Fibroblast of skin of back (primary cell): ENCODE measurements at regions not wholly inside any gene's neighbourhood (a gene's known extent, or its start where the extent isn't known, plus 50 kb on each side); places are given as distances from the start of the nearest gene placed in this dataset.
"Not testable (repeated sequence)": the region's sequence is repeated elsewhere in the genome, so short reads cannot be mapped to it uniquely, and the experiment has no call there.

Experiments used
- DNase-seq: peaks from one replicate; pipeline ENCODE4 v3.0.0-alpha.2; 2013

DNA sequence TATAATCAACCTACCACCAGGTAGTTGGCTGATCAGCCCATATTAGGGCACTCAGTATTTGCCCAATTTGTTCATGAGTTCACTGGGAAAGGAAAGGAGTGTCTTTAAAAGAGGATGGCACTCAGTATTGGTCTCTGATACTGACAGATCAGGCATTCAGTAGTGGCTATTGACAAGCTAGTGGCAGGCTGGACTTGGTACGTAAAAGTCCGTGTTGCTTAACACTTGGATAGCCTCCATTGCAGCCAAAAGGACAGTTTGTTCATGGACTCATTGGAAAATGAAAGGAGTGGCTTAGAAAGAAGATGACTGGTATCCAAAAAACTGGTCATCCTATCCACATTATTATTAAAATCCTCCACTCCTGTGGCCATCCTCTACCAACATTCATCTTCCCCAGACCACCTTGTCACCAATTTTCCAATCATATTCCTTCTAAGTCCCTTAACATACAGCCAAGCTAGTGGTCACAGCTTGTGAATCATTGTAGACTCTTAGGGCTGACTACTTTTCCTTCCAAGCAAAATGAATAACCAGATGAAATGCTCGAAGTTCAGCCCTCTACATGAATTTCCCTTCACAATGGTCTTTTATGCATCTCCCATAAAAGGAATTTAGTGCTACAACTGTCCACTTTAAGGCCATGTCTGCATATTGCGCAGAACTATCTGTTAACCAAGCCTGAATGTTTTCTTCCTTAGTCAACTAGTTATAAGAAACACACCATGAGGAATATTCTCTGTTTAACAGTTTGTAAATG lies 78.6 kb upstream of the MAGI2 start:
- DNase-seq, result no peak

GRCh38 chr7:79531116-79531515 lies 77.6 kb upstream of the MAGI2 start:
- DNase-seq, result no peak

- peak; percentile 9 for DNase-seq
Observed at GRCh38 chr7:79529881-79530235, 76.4 kb upstream of the MAGI2 start.

GRCh38 chr7:79529214-79529880 lies 75.9 kb upstream of the MAGI2 start:
- no peak for DNase-seq

DNA sequence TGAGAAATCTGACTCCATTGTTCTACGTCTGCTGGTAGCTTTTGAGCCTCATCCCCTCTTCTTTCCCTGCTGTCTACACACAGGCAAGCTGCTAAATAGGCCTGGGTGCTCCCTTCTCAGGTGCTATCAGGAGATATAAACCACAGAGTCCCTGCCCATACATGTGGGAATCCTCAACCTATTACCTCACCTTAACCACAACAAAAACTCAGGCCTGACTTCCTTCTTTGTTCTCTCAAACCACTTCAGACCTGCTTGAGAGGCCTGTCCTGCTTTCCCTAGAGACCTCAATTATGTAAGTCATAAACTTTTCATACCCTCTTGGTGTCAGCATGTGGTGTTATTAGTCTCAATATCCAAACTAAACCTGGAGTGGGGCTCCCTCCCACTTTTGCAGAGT lies 75.0 kb upstream of the MAGI2 start:
- DNase-seq, result no peak

GRCh38 chr7:79524048-79524447 lies 70.6 kb upstream of the MAGI2 start:
- no peak for DNase-seq

GRCh38 chr7:79523436-79523835 lies 70.0 kb upstream of the MAGI2 start:
- DNase-seq, result peak; percentile 48

DNA sequence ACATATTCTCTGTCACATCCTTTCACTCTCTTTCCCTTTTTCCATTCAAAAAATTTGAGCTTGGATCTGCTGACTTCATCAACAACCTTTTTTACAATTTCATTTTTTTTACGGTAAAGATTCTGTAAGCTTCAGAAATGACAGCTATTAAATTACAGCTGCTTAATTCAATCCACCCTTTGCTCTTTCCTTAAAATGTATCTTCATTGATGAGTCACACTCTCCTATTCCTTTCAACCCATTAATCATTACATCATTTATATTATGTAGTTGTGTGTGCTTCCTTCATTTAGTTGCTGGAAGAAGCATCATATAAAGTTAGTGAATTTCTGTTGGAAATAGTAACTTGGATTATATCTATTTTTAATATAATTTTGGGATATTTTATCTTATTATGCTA lies 67.1 kb upstream of the MAGI2 start:
- DNase-seq, result no peak

- peak; percentile 15 for DNase-seq
Observed at GRCh38 chr7:79515358-79515757, 61.9 kb upstream of the MAGI2 start.

DNA sequence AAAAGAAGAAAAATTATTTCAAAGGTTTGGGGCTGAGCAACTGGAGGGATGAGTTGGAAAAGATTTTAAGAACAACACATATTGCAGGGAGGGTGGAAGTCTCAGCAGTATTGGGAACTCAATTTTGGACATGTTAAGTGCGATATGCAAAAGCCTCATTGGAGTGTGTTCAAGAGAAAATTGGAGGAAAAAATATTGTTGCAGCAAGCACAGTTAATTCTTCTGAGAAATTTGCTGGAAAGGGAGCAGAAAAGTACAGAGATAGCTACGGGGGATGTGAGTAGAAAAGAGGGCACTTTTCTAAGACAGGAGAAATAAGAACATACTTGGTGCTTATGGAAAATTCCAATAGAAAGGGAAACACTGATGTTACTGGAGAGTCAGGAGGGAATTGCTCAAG lies 59.8 kb upstream of the MAGI2 start:
- DNase-seq, result no peak

DNA sequence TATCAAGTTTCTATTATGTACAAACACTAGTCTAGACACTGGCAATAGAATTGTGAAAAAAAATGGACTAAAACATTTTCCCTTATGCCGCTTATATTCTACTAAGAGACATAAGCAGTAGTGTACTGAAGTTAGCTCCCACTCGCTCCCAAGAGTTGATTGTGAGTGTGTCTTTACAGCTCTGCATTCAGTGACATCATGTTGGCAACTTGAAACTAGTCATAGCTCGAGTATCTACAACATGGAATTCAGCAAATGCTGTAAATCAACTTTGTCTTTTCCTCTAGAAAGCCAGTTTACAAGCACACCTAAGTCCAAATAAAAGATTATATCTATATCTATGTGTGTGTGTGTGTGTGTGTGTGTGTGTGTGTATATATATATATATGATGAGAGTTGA lies 58.8 kb upstream of the MAGI2 start:
- no peak for DNase-seq

- DNase-seq, result not testable (repeated sequence)
Observed at GRCh38 chr7:79511056-79511455, 57.6 kb upstream of the MAGI2 start.

- DNase-seq, result peak; percentile 13
Observed at GRCh38 chr7:79507131-79507530, 53.7 kb upstream of the MAGI2 start.

DNA sequence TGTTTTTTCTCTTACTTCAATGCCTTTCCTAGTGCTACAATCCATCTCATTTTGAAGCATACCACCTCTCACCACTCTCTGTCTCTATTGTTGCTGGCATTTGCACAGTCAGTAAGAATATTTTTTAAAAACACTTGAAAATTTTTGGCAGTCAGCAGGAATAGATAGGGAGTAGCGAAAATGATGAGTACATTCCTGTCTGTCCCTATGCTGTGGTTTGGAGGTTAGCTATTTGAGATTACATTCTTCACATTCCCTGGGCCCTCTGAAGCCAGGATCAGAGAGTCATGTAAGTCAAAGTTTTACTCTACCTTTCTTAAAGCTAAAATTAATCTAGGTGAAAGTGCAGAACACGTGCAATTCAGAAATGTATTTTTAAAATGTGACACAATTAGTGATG lies 53.0 kb upstream of the MAGI2 start:
- peak; percentile 69 for DNase-seq

DNA sequence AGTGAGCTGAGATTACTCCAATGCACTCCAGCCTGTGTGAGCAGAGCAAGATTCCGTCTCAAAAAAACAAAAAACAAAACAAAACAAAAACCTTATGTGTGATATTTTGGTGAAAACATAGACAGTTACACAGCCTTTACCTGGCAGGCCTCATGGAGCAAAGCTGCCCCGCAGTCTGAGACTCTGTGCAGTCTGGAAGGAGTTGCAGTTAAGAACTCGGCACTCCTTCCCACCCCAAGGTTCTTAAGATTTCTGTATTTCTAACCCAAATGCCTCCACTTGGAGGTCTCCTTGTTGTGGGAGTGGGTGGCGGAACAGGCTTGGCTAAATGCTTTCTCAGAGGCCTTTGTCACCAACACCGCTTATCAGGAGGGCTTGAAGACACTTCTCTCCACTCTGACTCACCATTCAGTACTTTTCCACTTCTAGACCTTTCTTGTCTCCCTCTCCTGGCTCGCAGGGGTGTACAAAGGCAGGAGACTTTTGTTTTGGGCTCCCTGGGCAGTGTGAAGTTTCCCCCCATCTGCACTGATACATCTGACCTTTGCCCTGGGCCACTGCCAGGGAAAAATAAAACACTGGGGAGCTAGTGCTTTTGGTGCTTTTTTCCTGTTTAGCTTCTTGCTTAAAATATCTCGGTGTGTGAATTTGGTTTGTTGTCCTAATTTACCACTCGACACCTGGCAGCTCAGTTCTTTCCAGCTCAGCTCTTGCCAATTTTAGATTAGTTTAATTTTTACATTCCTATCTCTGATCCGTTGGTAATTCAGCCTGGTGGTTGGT lies 51.3 kb upstream of the MAGI2 start:
- peak; percentile 17 for DNase-seq
